Osteoblast (primary cell): ENCODE measurements at regions not wholly inside any gene's neighbourhood (a gene's known extent, or its start where the extent isn't known, plus 50 kb on each side); places are given as distances from the start of the nearest gene placed in this dataset.

Source experiments
- DNase-seq: peaks from one replicate; pipeline ENCODE4 v3.0.0; 2011; ENCODE audit warnings: low spot score, mixed read lengths; ENCODE audit not compliant: insufficient read length; ENCODE audit errors: missing footprints
- H2AFZ ChIP-seq: 2 replicates; pipeline ENCODE4 v1.6.0; 2011; ENCODE audit warnings: mild to moderate bottlenecking, low read length
- H3K27ac ChIP-seq: 2 replicates; pipeline ENCODE4 v1.5.1; 2011; ENCODE audit warnings: mild to moderate bottlenecking, low read depth, low read length, moderate library complexity
- H3K27me3 ChIP-seq: 2 replicates; pipeline ENCODE4 v1.6.0; 2012; ENCODE audit warnings: mild to moderate bottlenecking, control low read depth, inconsistent platforms, low read length, moderate library complexity; ENCODE audit not compliant: insufficient read depth
- H3K36me3 ChIP-seq: 2 replicates; pipeline ENCODE4 v1.5.1; 2011; ENCODE audit warnings: mild to moderate bottlenecking, low read length, control low read depth, moderate library complexity; ENCODE audit not compliant: insufficient read depth
- H3K4me1 ChIP-seq: 2 replicates; pipeline ENCODE4 v1.5.1; 2011; ENCODE audit warnings: mild to moderate bottlenecking, low read length, control low read depth, moderate library complexity; ENCODE audit not compliant: insufficient read depth
- H3K4me2 ChIP-seq: 2 replicates; pipeline ENCODE4 v1.6.0; 2011; ENCODE audit warnings: mild to moderate bottlenecking, low read length; ENCODE audit not compliant: insufficient read depth
- H3K4me3 ChIP-seq: fragments of 200-600 bp; sonication (generic); 3 replicates; pipeline ENCODE4 v1.5.1; 2012; ENCODE audit warnings: mild to moderate bottlenecking, low read length, inconsistent platforms; ENCODE audit not compliant: insufficient read depth
- H3K79me2 ChIP-seq: 2 replicates; pipeline ENCODE4 v1.6.0; 2012; ENCODE audit warnings: mild to moderate bottlenecking, low read length, control low read depth, inconsistent platforms; ENCODE audit not compliant: insufficient read depth
- H3K9me3 ChIP-seq: 2 replicates; pipeline ENCODE4 v1.5.1; 2011; ENCODE audit warnings: low read depth, low read length, control low read depth
- H4K20me1 ChIP-seq: 2 replicates; pipeline ENCODE4 v1.6.0; 2012; ENCODE audit warnings: mild to moderate bottlenecking, low read length, control low read depth; ENCODE audit not compliant: insufficient read depth
- TF ChIP-seq, protein P1 (sequence below): IDR thresholded peaks from 2 replicates; pipeline ENCODE4 v1.5.1; 2011; ENCODE audit warnings: mild to moderate bottlenecking, low read depth, low read length, moderate library complexity; ENCODE audit errors: extremely low read depth

DNA sequence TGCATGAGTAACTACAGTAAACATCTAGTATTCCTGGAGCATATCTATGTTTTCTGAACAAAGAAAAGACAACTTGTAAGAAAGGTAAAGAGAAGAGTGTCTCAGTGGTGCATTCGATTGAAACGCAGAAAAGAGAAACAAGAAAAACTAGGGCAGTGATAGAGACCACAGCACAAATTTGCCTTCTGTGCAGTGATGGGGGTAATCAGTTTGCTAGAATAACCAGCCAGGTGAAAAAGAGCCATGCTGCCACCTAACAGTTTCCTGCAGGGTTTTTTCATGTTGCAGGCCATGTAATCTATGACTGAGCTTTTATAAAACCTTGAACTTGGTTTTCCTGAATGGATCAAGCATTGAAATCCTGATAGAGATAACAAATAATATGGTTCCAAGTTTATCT lies 198.4 kb upstream of the MEF2C start:
- H3K4me2 ChIP-seq: no peak overlapping the region
- TF ChIP-seq, protein P1, sequence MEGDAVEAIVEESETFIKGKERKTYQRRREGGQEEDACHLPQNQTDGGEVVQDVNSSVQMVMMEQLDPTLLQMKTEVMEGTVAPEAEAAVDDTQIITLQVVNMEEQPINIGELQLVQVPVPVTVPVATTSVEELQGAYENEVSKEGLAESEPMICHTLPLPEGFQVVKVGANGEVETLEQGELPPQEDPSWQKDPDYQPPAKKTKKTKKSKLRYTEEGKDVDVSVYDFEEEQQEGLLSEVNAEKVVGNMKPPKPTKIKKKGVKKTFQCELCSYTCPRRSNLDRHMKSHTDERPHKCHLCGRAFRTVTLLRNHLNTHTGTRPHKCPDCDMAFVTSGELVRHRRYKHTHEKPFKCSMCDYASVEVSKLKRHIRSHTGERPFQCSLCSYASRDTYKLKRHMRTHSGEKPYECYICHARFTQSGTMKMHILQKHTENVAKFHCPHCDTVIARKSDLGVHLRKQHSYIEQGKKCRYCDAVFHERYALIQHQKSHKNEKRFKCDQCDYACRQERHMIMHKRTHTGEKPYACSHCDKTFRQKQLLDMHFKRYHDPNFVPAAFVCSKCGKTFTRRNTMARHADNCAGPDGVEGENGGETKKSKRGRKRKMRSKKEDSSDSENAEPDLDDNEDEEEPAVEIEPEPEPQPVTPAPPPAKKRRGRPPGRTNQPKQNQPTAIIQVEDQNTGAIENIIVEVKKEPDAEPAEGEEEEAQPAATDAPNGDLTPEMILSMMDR: no peak
- no peaks in the 10 kb centered on the region for H3K79me2 ChIP-seq
- H4K20me1 ChIP-seq: no peaks in the 10 kb centered on the region
- H3K4me3 ChIP-seq: no peak overlapping the region
- H3K36me3 ChIP-seq: no peaks in the 10 kb centered on the region
- H2AFZ ChIP-seq: no peak overlapping the region
- H3K9me3 ChIP-seq: no peaks in the 10 kb centered on the region
- peak; percentile 37 for DNase-seq
- H3K27me3 ChIP-seq: no peaks in the 10 kb centered on the region
- H3K4me1 ChIP-seq: no peaks in the 10 kb centered on the region
- no peak overlapping the region for H3K27ac ChIP-seq

DNA sequence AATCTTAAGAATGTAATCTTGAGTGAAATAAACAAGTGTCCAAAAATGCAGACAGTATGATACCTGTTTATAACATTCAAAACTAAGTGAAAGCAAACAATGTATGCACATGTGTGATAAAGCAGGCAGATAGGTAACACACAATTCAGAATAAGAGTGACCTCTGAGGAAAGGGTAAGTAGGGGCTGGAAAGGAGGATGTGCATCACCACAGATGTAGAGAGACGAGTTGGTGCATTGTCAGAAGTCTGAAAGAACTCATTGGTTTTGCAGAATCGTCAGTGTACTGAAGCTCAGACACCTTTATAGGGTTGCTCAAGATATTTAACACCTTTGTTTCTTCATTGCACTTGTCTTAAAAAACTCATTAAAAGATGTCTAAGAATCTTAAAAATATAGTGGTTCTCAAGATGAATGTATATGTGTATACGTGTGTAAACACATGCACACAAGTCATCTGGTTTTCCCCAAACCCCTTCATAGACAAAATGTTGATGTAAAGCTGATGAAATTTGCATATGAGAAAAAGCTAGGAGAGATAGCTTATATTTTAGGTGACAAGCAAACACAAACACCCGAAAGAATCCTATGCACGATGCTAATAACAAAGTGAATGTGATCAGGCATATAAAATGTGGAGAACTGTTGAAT lies 197.6 kb upstream of the MEF2C start:
- DNase-seq: no peak
- H3K4me3 ChIP-seq: no peak overlapping the region
- TF ChIP-seq, protein P1: no peak
- H4K20me1 ChIP-seq: no peaks in the 10 kb centered on the region
- no peaks in the 10 kb centered on the region for H3K79me2 ChIP-seq
- no peaks in the 10 kb centered on the region for H3K4me1 ChIP-seq
- no peak overlapping the region for H3K27ac ChIP-seq
- H3K27me3 ChIP-seq: no peaks in the 10 kb centered on the region
- H3K9me3 ChIP-seq: no peaks in the 10 kb centered on the region
- no peaks in the 10 kb centered on the region for H3K36me3 ChIP-seq
- H3K4me2 ChIP-seq: no peak overlapping the region
- no peak overlapping the region for H2AFZ ChIP-seq

DNA sequence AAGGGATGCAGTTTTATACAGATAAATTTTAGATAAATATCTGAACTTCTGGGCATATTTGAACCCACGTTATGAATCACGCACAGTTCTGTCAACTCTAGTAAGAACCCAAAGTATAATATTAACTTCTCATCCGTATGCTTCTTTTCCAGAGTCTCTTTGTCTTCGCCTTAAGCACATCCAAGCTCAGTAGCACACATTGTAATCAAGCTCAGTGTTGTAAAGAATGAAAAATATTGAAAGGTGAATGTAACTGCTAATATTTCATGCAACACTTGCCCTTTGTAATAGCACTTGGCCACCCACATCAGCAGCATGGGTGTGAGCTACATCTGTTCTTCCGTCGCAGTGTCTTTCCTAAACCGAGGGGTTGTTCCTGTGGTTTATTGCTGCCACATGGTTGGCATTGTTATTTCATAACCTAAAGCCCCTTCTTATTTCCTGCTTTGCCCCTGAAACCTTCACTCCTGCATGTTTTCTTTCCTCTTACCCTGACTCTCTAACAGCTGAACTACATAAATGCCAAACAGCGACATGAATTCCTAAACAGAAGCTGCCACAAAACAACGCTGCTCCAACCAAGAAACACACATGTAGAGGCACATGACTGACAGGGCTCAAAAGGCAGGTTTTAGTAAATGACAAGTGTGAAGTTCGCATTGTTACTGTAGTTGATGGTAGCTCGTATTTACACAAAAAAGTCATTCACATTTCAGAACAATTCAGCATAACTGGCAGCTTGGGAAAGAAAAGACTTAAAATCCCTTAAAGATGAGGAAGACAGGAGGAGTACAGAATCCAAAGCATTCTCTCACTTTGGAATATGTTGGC lies 190.1 kb upstream of the MEF2C start:
- Histone ChIP-seq H3K36me3 (no peaks in the 10 kb centered on the region), H3K27ac (no peak overlapping the region), H3K4me3 (no peak overlapping the region), H3K79me2 (no peaks in the 10 kb centered on the region), H3K4me2 (no peak overlapping the region), H3K9me3 (no peaks in the 10 kb centered on the region), H2AFZ (no peak overlapping the region), H3K27me3 (no peaks in the 10 kb centered on the region), H3K4me1 (no peaks in the 10 kb centered on the region), H4K20me1 (no peaks in the 10 kb centered on the region)
- DNase-seq: no peak
- TF ChIP-seq, protein P1: no peak

DNA sequence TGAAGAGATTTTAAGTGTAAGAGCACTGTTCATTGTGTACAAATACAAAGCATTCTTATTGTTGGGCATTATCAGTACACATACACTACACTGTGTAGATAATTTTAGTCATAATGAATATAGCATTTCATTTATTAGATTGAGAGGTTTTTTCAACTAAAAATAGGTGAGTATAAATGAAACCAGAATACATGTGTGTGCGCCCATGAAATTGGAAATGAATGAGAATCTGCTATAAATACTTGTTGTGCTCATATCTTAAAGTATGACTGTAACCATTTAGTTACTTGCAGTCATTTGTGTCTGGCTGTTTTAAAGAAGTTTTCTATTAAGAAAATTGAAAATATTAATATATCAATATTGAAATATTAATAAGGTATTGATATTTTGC lies 189.0 kb upstream of the MEF2C start:
- no peak overlapping the region for H3K4me3 ChIP-seq
- TF ChIP-seq, protein P1: no peak
- H3K27me3 ChIP-seq: no peaks in the 10 kb centered on the region
- H3K79me2 ChIP-seq: no peaks in the 10 kb centered on the region
- H3K27ac ChIP-seq: no peak overlapping the region
- H2AFZ ChIP-seq: no peak overlapping the region
- H4K20me1 ChIP-seq: no peaks in the 10 kb centered on the region
- no peak overlapping the region for H3K4me2 ChIP-seq
- H3K36me3 ChIP-seq: no peaks in the 10 kb centered on the region
- H3K9me3 ChIP-seq: no peaks in the 10 kb centered on the region
- no peaks in the 10 kb centered on the region for H3K4me1 ChIP-seq
- no peak for DNase-seq
